SW 1271 (cell line): ENCODE measurements at regions not wholly inside any gene's neighbourhood (a gene's known extent, or its start where the extent isn't known, plus 50 kb on each side); places are given as distances from the start of the nearest gene placed in this dataset.

Experiments
- DNase-seq, 2 experiments: peaks; one replicate each; lab custom pipeline; 2025; lab: John Stamatoyannopoulos, UW

- DNase-seq, result no peak
These were observed 50.6 kb upstream of the YWHAQ start for GRCh38 chr2:9681427-9681817.

GRCh38 chr2:9685637-9686036 is 54.8 kb upstream of the YWHAQ start:
- DNase-seq, result no peak

- DNase-seq, result no peak
These were observed 55.3 kb upstream of the YWHAQ start for GRCh38 chr2:9686061-9686460.

- no peak for DNase-seq
These were observed 59.5 kb upstream of the YWHAQ start for GRCh38 chr2:9690252-9690651.

- DNase-seq, result no peak
These were observed 60.1 kb upstream of the YWHAQ start for GRCh38 chr2:9690716-9691498.

- no peak for DNase-seq
These were observed 61.8 kb upstream of the YWHAQ start for GRCh38 chr2:9692456-9693195.

GRCh38 chr2:9693196-9693491 is 62.3 kb upstream of the YWHAQ start:
- DNase-seq, result no peak

- no peak for DNase-seq
These were observed 62.8 kb upstream of the YWHAQ start for GRCh38 chr2:9693646-9694045.

- no peak for DNase-seq
These were observed 64.0 kb upstream of the YWHAQ start for GRCh38 chr2:9694661-9695234.

- no peak for DNase-seq
These were observed 65.1 kb upstream of the YWHAQ start for GRCh38 chr2:9695941-9696340.

GRCh38 chr2:9696731-9697130 is 65.9 kb upstream of the YWHAQ start:
- DNase-seq, result no peak

- DNase-seq, result no peak
These were observed 67.1 kb upstream of the YWHAQ start for GRCh38 chr2:9697909-9698308.

GRCh38 chr2:9699139-9700108 is 68.6 kb upstream of the YWHAQ start:
- no peak for DNase-seq

- no peak for DNase-seq
These were observed 69.3 kb upstream of the YWHAQ start for GRCh38 chr2:9700109-9700495.

- no peak for DNase-seq
These were observed 71.8 kb upstream of the YWHAQ start for GRCh38 chr2:9702604-9703084.

GRCh38 chr2:9703085-9703678 is 72.4 kb upstream of the YWHAQ start:
- peak in 1 of 2 experiments; percentile 12 for DNase-seq

GRCh38 chr2:9703701-9704221 is 73.0 kb upstream of the YWHAQ start:
- peak; percentile 7 to 24 for DNase-seq

- DNase-seq, result no peak
These were observed 73.8 kb upstream of the YWHAQ start for GRCh38 chr2:9704600-9704999.

GRCh38 chr2:9705196-9705595 is 74.4 kb upstream of the YWHAQ start:
- no peak for DNase-seq

- no peak for DNase-seq
These were observed 76.2 kb upstream of the YWHAQ start for GRCh38 chr2:9707008-9707407.

- DNase-seq, result no peak
These were observed 76.9 kb upstream of the YWHAQ start for GRCh38 chr2:9707611-9708160.
